A673 (cell line): ENCODE measurements at regions not wholly inside any gene's neighbourhood (a gene's known extent, or its start where the extent isn't known, plus 50 kb on each side); places are given as distances from the start of the nearest gene placed in this dataset.

Experiments
- BruUV-seq: library from RNA; stranded (reverse); fragments of 400-500 nt; replicated peaks from 2 replicates; lab custom pipeline; 2021; lab: Mats Ljungman, UMichigan
- CTCF ChIA-PET: fragments of 300-600 bp; sonication (Branson Sonifier 250); formaldehyde crosslinking; loops from one replicate; lab custom pipeline; 2022; ENCODE audit warnings: antibody characterized with exemption; lab: Charles Lee
- POLR2A ChIA-PET: fragments of 300-600 bp; sonication (Branson Sonifier 250); formaldehyde crosslinking; loops from one replicate; lab custom pipeline; 2022; ENCODE audit warnings: antibody characterized with exemption; ENCODE audit not compliant: low non-redundant PET; lab: Charles Lee
- DNase-seq: peaks from one replicate; pipeline ENCODE4 v3.0.0-alpha.2; 2015; ENCODE audit warnings: low spot score
- H3K27ac ChIP-seq: fragments of 200-600 bp; sonication (generic); 2 replicates; pipeline ENCODE4 v1.5.1; 2016; ENCODE audit warnings: mixed run types, low read depth, mild to moderate bottlenecking, mixed read lengths, antibody characterized with exemption, low read length; ENCODE audit not compliant: poor library complexity, severe bottlenecking
- H3K27me3 ChIP-seq: fragments of 200-600 bp; sonication (generic); replicated peaks from 2 replicates; pipeline ENCODE4 v1.6.1; 2017; ENCODE audit warnings: mixed run types, low read depth, mild to moderate bottlenecking, mixed read lengths, antibody characterized with exemption, low read length; ENCODE audit not compliant: insufficient read depth, poor library complexity
- H3K36me3 ChIP-seq: fragments of 200-600 bp; sonication (generic); 2 replicates; pipeline ENCODE4 v1.6.1; 2016; ENCODE audit warnings: mixed run types, mild to moderate bottlenecking, mixed read lengths, antibody characterized with exemption, low read length; ENCODE audit not compliant: insufficient read depth, poor library complexity, severe bottlenecking
- H3K4me1 ChIP-seq: fragments of 200-600 bp; sonication (generic); 2 replicates; pipeline ENCODE4 v1.6.1; 2017; ENCODE audit warnings: mixed run types, mild to moderate bottlenecking, mixed read lengths, antibody characterized with exemption, low read length; ENCODE audit not compliant: insufficient read depth, poor library complexity, severe bottlenecking
- H3K4me3 ChIP-seq: fragments of 200-600 bp; sonication (generic); 2 replicates; pipeline ENCODE4 v1.5.1; 2016; ENCODE audit warnings: low read depth, mixed run types, mild to moderate bottlenecking, mixed read lengths, low read length; ENCODE audit not compliant: poor library complexity, severe bottlenecking
- H3K9me3 ChIP-seq: fragments of 200-600 bp; sonication (generic); 2 replicates; pipeline ENCODE4 v1.6.1; 2016; ENCODE audit warnings: mixed run types, low read depth, mild to moderate bottlenecking, mixed read lengths, antibody characterized with exemption, low read length; ENCODE audit not compliant: poor library complexity, severe bottlenecking
- EZH2 ChIP-seq: fragments of 200-600 bp; sonication (generic); IDR thresholded peaks from 2 replicates; pipeline ENCODE4 v1.6.1; 2017; ENCODE audit warnings: borderline replicate concordance, low read depth, mild to moderate bottlenecking, mixed read lengths, antibody characterized with exemption, low read length; ENCODE audit not compliant: poor library complexity, severe bottlenecking
- intact Hi-C: fragments of 100-400 bp; cut with micrococcal nuclease; formaldehyde crosslinking; loops from one replicate; pipeline ENCODE4 v1.10.0; 2022; ENCODE audit not compliant: unreplicated experiment
- TF ChIP-seq, protein P1 (sequence below): fragments of 300-800, 200-600 bp; sonication (generic); conservative IDR thresholded peaks from 2 replicates; pipeline ENCODE4 v1.5.1; 2017; ENCODE audit warnings: low read depth, mild to moderate bottlenecking, antibody characterized with exemption, low read length, moderate library complexity, mixed read lengths

DNA sequence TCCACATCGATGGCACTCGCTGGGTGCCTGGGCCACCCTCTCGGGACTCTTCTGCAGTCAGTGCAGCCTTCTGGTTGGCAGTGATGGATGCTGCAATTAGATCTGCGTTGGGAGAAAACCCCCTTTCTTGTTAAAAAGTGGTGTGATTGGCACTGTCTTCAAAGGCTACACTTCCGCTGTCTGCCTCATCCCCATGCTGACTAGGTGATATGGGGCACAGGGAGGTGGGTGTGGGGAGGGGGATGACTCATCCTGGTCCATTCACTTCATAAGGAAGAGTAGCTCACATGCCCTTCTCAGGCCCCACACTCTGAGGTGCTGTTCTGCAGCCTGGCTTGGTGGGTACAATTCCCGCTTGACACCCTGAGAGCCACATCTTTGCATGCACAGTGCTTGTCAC, 77.4 kb downstream of the THNSL2 start:
- CTCF ChIA-PET = no interaction called here
- intact Hi-C loops = no loop called here
- Histone ChIP-seq H3K4me3 (no peak overlapping the region), H3K27me3 (no peaks in the 10 kb centered on the region), H3K36me3 (no peaks in the 10 kb centered on the region), H3K9me3 (no peaks in the 10 kb centered on the region), H3K27ac (no peak overlapping the region), H3K4me1 (no peaks in the 10 kb centered on the region)
- TF ChIP-seq, protein P1, sequence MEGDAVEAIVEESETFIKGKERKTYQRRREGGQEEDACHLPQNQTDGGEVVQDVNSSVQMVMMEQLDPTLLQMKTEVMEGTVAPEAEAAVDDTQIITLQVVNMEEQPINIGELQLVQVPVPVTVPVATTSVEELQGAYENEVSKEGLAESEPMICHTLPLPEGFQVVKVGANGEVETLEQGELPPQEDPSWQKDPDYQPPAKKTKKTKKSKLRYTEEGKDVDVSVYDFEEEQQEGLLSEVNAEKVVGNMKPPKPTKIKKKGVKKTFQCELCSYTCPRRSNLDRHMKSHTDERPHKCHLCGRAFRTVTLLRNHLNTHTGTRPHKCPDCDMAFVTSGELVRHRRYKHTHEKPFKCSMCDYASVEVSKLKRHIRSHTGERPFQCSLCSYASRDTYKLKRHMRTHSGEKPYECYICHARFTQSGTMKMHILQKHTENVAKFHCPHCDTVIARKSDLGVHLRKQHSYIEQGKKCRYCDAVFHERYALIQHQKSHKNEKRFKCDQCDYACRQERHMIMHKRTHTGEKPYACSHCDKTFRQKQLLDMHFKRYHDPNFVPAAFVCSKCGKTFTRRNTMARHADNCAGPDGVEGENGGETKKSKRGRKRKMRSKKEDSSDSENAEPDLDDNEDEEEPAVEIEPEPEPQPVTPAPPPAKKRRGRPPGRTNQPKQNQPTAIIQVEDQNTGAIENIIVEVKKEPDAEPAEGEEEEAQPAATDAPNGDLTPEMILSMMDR = no peak
- TF ChIP-seq EZH2 = no peak
- no peak for DNase-seq
- no TSS peak for BruUV-seq
- POLR2A ChIA-PET = no interaction called here

DNA sequence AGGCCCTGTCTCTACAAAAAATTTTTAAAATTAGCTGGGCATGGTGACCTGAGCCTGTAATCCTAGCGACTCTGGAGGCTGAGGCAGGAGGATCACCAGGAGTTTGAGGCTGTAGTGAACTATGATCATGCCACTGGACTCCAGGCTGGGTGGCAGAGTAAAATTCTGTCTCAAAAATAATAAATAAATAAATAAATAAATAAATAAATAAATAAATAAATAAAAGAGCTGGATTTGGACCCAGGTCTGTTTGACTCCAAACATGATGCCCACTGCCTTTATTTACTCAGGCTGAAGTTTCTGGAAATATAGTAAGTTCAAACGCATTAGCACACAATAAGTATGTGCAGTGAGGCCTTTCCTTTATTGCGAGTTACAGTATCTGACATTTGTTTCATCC, 75.0 kb downstream of the THNSL2 start:
- Histone ChIP-seq H3K27me3 (no peaks in the 10 kb centered on the region), H3K27ac (no peak overlapping the region), H3K36me3 (no peaks in the 10 kb centered on the region), H3K9me3 (no peaks in the 10 kb centered on the region), H3K4me1 (no peaks in the 10 kb centered on the region), H3K4me3 (no peak overlapping the region)
- CTCF ChIA-PET = no interaction called here
- POLR2A ChIA-PET = no interaction called here
- intact Hi-C loops = no loop called here
- TF ChIP-seq, protein P1 = no peak
- no peak for TF ChIP-seq EZH2
- DNase-seq = no peak
- BruUV-seq = no TSS peak

DNA sequence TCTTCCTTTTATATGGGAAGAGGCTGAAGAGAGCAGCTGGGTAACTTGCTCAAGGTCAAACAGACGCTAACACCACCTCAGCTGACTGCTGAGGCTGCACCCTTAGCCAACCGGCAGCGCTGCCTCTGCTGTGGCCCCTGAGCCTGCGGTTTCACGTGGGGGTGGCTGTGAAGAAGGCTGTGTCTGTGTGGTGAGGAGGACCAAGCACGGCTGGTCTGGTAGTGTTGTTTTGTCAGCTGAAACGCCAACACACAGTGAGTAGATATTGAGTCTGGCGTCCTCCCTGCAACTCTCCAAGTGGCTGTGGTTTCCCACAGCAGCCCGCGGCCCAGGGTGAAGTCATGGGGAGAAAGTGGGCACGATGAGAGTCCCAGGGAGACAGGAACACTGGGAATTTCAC, 69.6 kb downstream of the THNSL2 start:
- no peak for DNase-seq
- H3K27me3 ChIP-seq = no peaks in the 10 kb centered on the region
- intact Hi-C loops = no loop called here
- no peaks in the 10 kb centered on the region for H3K9me3 ChIP-seq
- ChIA-PET POLR2A (no interaction called here), CTCF (no interaction called here)
- H3K27ac ChIP-seq = no peak overlapping the region
- H3K4me1 ChIP-seq = no peaks in the 10 kb centered on the region
- TF ChIP-seq, protein P1 = no peak
- no peak for TF ChIP-seq EZH2
- no peak overlapping the region for H3K4me3 ChIP-seq
- no TSS peak for BruUV-seq
- H3K36me3 ChIP-seq = no peaks in the 10 kb centered on the region

DNA sequence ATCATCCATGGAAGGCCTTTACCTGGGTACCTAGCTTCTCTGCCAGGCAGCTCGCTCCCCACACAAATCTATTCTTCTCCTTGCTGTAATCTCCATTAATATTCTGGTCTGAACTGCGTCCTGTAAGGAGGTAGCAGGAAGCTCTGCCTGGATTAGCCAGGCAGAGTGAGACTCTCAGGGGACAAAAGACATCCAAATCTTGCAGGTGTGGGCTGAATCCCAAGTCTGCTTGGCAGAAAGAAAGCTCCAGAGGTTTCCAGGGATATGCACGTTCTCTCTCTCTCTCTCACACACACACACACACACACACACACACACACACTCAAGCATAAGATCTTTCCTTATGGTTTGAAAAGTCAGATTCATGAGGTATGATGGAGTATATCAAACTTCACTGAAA, 66.5 kb downstream of the THNSL2 start:
- ChIA-PET POLR2A (no interaction called here), CTCF (no interaction called here)
- no peak for TF ChIP-seq EZH2
- TF ChIP-seq, protein P1 = no peak
- intact Hi-C loops = no loop called here
- H3K27me3 ChIP-seq = no peaks in the 10 kb centered on the region
- no peak overlapping the region for H3K27ac ChIP-seq
- DNase-seq = no peak
- no TSS peak for BruUV-seq
- H3K36me3 ChIP-seq = no peaks in the 10 kb centered on the region
- no peaks in the 10 kb centered on the region for H3K4me1 ChIP-seq
- no peak overlapping the region for H3K4me3 ChIP-seq
- no peaks in the 10 kb centered on the region for H3K9me3 ChIP-seq
